Peyer's patch (tissue), 4 donors: ENCODE measurements at regions not wholly inside any gene's neighbourhood (a gene's known extent, or its start where the extent isn't known, plus 50 kb on each side); places are given as distances from the start of the nearest gene placed in this dataset.

Source experiments
- POLR2A ChIP-seq, 2 donors: fragments of 450-650 bp; IDR thresholded peaks; one replicate each; pipeline ENCODE4 v1.5.1; 2017; ENCODE audit warnings: antibody characterized with exemption in 2 of 2, mild to moderate bottlenecking in 2 of 2, moderate library complexity in 2 of 2
- TF ChIP-seq, protein P1 (sequence below), 6 experiments: fragments of 450-650 bp in 4 of 6; fragments of 200-600 bp in 2 of 6; sonication (generic) in 1 of 6; IDR thresholded peaks; one replicate each; pipeline ENCODE4 v1.5.1; 2017 to 2019; ENCODE audit warnings: antibody characterized with exemption in 6 of 6, mild to moderate bottlenecking in 3 of 6, moderate library complexity in 1 of 6

DNA sequence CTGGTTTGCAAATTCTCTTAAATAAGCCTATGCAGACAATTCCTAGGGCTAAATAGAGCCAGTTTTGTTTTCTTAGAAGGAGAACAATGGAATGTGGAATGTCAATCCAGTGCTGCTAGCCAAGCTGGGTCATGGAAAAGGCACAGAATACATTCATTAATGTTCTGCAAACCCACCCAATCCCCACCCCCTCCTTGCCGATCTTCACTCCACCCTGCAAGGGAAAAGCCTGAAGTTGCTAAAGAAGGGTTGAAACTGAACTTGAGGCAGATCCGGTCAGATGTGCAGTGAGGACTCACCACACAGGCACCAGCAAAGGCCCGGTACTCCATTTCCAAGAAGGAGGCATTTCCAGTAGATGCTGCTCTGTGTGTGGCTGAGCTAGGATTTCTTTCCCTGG, 179.6 kb downstream of the PLPP3 start:
- TF ChIP-seq, protein P1, sequence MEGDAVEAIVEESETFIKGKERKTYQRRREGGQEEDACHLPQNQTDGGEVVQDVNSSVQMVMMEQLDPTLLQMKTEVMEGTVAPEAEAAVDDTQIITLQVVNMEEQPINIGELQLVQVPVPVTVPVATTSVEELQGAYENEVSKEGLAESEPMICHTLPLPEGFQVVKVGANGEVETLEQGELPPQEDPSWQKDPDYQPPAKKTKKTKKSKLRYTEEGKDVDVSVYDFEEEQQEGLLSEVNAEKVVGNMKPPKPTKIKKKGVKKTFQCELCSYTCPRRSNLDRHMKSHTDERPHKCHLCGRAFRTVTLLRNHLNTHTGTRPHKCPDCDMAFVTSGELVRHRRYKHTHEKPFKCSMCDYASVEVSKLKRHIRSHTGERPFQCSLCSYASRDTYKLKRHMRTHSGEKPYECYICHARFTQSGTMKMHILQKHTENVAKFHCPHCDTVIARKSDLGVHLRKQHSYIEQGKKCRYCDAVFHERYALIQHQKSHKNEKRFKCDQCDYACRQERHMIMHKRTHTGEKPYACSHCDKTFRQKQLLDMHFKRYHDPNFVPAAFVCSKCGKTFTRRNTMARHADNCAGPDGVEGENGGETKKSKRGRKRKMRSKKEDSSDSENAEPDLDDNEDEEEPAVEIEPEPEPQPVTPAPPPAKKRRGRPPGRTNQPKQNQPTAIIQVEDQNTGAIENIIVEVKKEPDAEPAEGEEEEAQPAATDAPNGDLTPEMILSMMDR (IDR thresholded peaks at IDR 0.05): no peak
- no peak for TF ChIP-seq POLR2A (IDR thresholded peaks at IDR 0.05)
